H1 (cell line): ENCODE measurements at regions not wholly inside any gene's neighbourhood (a gene's known extent, or its start where the extent isn't known, plus 50 kb on each side); places are given as distances from the start of the nearest gene placed in this dataset.

Experiments
- CTCF ChIA-PET: fragments of 300-600 bp; sonication (Branson Sonifier 250); formaldehyde crosslinking; loops from one replicate; lab custom pipeline; 2021; ENCODE audit not compliant: partially characterized antibody; lab: Charles Lee
- POLR2A ChIA-PET: fragments of 300-600 bp; sonication (Branson Sonifier 250); formaldehyde crosslinking; loops from one replicate; lab custom pipeline; 2021; ENCODE audit warnings: inconsistent platforms; ENCODE audit not compliant: partially characterized antibody; lab: Charles Lee
- DNase-seq, 2 experiments: peaks; one replicate each; pipeline versions ENCODE4 v3.0.0 to v3.0.0-alpha.2; 2010 to 2022; ENCODE audit warnings: low spot score in 2 of 2, low read depth in 1 of 2, mixed read lengths in 1 of 2
- FAIRE-seq: peaks from 2 replicates; lab custom pipeline; 2011; peaks lifted over from hg19 to GRCh38; lab: Jason Lieb, UNC
- H2AFZ ChIP-seq: 2 replicates; pipeline ENCODE4 v1.8.1; 2012; ENCODE audit warnings: low read length, inconsistent platforms
- H2AK5ac ChIP-seq: 2 replicates; pipeline ENCODE4 v1.6.1; 2013; ENCODE audit warnings: low read depth, low read length
- H2BK120ac ChIP-seq: replicated peaks from 2 replicates; pipeline ENCODE3; 2013; ENCODE audit warnings: low read depth, low read length, inconsistent platforms
- H2BK12ac ChIP-seq: 2 replicates; pipeline ENCODE4 v1.6.1; 2013; ENCODE audit warnings: low read depth, low read length
- H2BK15ac ChIP-seq: 2 replicates; pipeline ENCODE4 v1.6.1; 2013; ENCODE audit warnings: low read length
- H2BK20ac ChIP-seq: 2 replicates; pipeline ENCODE4 v1.6.1; 2013; ENCODE audit warnings: low read length
- H2BK5ac ChIP-seq: 2 replicates; pipeline ENCODE4 v1.6.1; 2013; ENCODE audit warnings: low read depth, low read length
- H3K14ac ChIP-seq: 2 replicates; pipeline ENCODE4 v1.6.1; 2013; ENCODE audit warnings: inconsistent platforms; ENCODE audit not compliant: insufficient read length
- H3K18ac ChIP-seq: 2 replicates; pipeline ENCODE4 v1.6.1; 2013; ENCODE audit warnings: low read length; ENCODE audit errors: extremely low read depth
- H3K23ac ChIP-seq: 2 replicates; pipeline ENCODE4 v1.6.1; 2013; ENCODE audit warnings: inconsistent platforms; ENCODE audit not compliant: insufficient read length
- H3K23me2 ChIP-seq: 2 replicates; pipeline ENCODE4 v1.6.1; 2013; ENCODE audit warnings: low read depth, low read length
- H3K27ac ChIP-seq: 2 replicates; pipeline ENCODE4 v1.6.1; 2011; ENCODE audit warnings: low read depth, low read length, inconsistent platforms
- H3K27me3 ChIP-seq, 4 experiments: replicated peaks in 1 of 4; 1 replicate in 1 of 4; 2 replicates in 3 of 4; pipeline versions ENCODE4 v1.6.1 to v1.8.1; 2011 to 2013; ENCODE audit warnings: low read length in 3 of 4, mild to moderate bottlenecking in 3 of 4, inconsistent platforms in 2 of 4, mixed read lengths in 2 of 4, moderate library complexity in 1 of 4; ENCODE audit not compliant: control insufficient read depth in 3 of 4, insufficient read depth in 3 of 4; ENCODE audit errors: extremely low read depth in 1 of 4
- H3K36me3 ChIP-seq, 4 experiments: 2 replicates each; pipeline versions ENCODE4 v1.6.1 to v1.8.1; 2011 to 2013; ENCODE audit warnings: mild to moderate bottlenecking in 4 of 4, low read length in 3 of 4, moderate library complexity in 2 of 4, control low read depth in 1 of 4, inconsistent platforms in 1 of 4; ENCODE audit not compliant: insufficient read depth in 4 of 4, control insufficient read depth in 2 of 4
- H3K4ac ChIP-seq: replicated peaks from 2 replicates; pipeline ENCODE3; 2013; ENCODE audit warnings: low read length, low read depth, mixed read lengths, inconsistent platforms; ENCODE audit not compliant: insufficient read length
- H3K4me1 ChIP-seq, 4 experiments: replicated peaks in 1 of 4; 1 replicate in 1 of 4; 2 replicates in 3 of 4; pipeline versions ENCODE4 v1.6.1 to v1.8.1; 2011 to 2013; ENCODE audit warnings: low read length in 3 of 4, inconsistent platforms in 2 of 4, mixed read lengths in 1 of 4; ENCODE audit not compliant: insufficient read depth in 4 of 4, control insufficient read depth in 3 of 4
- H3K4me2 ChIP-seq, 2 experiments: 2 replicates each; pipeline versions ENCODE4 v1.6.1 to v1.8.1; 2011 to 2013; ENCODE audit warnings: low read depth in 2 of 2, low read length in 2 of 2, control low read depth in 1 of 2, inconsistent platforms in 1 of 2, mild to moderate bottlenecking in 1 of 2; ENCODE audit not compliant: insufficient read depth in 1 of 2
- H3K4me3 ChIP-seq, 4 experiments: fragments of 200-600, 300-600 bp in 1 of 4; sonication (generic), shearing (Covaris generic), sonication (Bioruptor Twin) in 1 of 4; 2 replicates each; pipeline versions ENCODE4 v1.5.1 to v1.8.1; 2011 to 2016; ENCODE audit warnings: low read length in 4 of 4, low read depth in 3 of 4, control low read depth in 2 of 4, inconsistent platforms in 2 of 4, mild to moderate bottlenecking in 2 of 4, mixed read lengths in 1 of 4, moderate library complexity in 1 of 4; ENCODE audit not compliant: insufficient read depth in 2 of 4; ENCODE audit errors: extremely low read depth in 1 of 4
- H3K56ac ChIP-seq: replicated peaks from 2 replicates; pipeline ENCODE3; 2013; ENCODE audit warnings: low read depth, mild to moderate bottlenecking, mixed read lengths, low read length, inconsistent platforms; ENCODE audit not compliant: insufficient read length
- H3K79me1 ChIP-seq: 2 replicates; pipeline ENCODE4 v1.6.1; 2013; ENCODE audit warnings: low read depth, low read length, control low read depth
- H3K79me2 ChIP-seq, 2 experiments: 2 replicates each; pipeline versions ENCODE4 v1.6.1 to v1.8.1; 2012 to 2013; ENCODE audit warnings: low read length in 2 of 2, mild to moderate bottlenecking in 2 of 2, inconsistent platforms in 1 of 2; ENCODE audit not compliant: insufficient read depth in 2 of 2, control insufficient read depth in 1 of 2
- H3K9ac ChIP-seq, 4 experiments: replicated peaks in 1 of 4; 1 replicate in 1 of 4; 2 replicates in 3 of 4; pipeline versions ENCODE4 v1.6.1 to v1.8.1; 2011 to 2013; ENCODE audit warnings: low read depth in 3 of 4, low read length in 3 of 4, control low read depth in 2 of 4, mild to moderate bottlenecking in 2 of 4, moderate library complexity in 2 of 4, inconsistent platforms in 1 of 4; ENCODE audit errors: extremely low read depth in 1 of 4
- H3K9me3 ChIP-seq, 2 experiments: 2 replicates each; pipeline versions ENCODE4 v1.6.1 to v1.8.1; 2012 to 2013; ENCODE audit warnings: mild to moderate bottlenecking in 2 of 2, moderate library complexity in 2 of 2, control low read depth in 1 of 2, inconsistent platforms in 1 of 2, low read depth in 1 of 2, low read length in 1 of 2, mixed read lengths in 1 of 2; ENCODE audit not compliant: insufficient read depth in 2 of 2
- H4K20me1 ChIP-seq, 2 experiments: replicated peaks in 1 of 2; 2 replicates each; pipeline versions ENCODE3 to v1.8.1; 2011 to 2013; ENCODE audit warnings: inconsistent platforms in 2 of 2, low read length in 2 of 2, mild to moderate bottlenecking in 1 of 2; ENCODE audit not compliant: insufficient read depth in 2 of 2, control insufficient read depth in 1 of 2
- H4K5ac ChIP-seq: 2 replicates; pipeline ENCODE4 v1.6.1; 2013; ENCODE audit warnings: low read length, low read depth, mixed read lengths, inconsistent platforms; ENCODE audit not compliant: insufficient read length
- H4K8ac ChIP-seq: 2 replicates; pipeline ENCODE4 v1.8.0; 2013; ENCODE audit warnings: mild to moderate bottlenecking, moderate library complexity, low read length, inconsistent platforms; ENCODE audit not compliant: insufficient read depth; ENCODE audit errors: extremely low read depth
- H4K91ac ChIP-seq: replicated peaks from 2 replicates; pipeline ENCODE3; 2013; ENCODE audit warnings: low read length, mixed read lengths, inconsistent platforms; ENCODE audit not compliant: insufficient read length
- E2F6 ChIP-seq: IDR thresholded peaks from 2 replicates; pipeline ENCODE4 v1.6.1; 2012; ENCODE audit warnings: inconsistent platforms
- EP300 ChIP-seq, 2 experiments: IDR thresholded peaks; 1 replicate in 1 of 2; 2 replicates in 1 of 2; pipeline ENCODE4 v1.6.1; 2011 to 2012; ENCODE audit warnings: low read depth in 2 of 2, low read length in 2 of 2, mild to moderate bottlenecking in 2 of 2, borderline replicate concordance in 1 of 2, inconsistent platforms in 1 of 2, moderate library complexity in 1 of 2
- FOSL1 ChIP-seq: IDR thresholded peaks from 2 replicates; pipeline ENCODE4 v1.6.1; 2011; ENCODE audit warnings: mild to moderate bottlenecking, low read depth, low read length, moderate library complexity; ENCODE audit not compliant: insufficient read depth
- JUN ChIP-seq: IDR thresholded peaks from 2 replicates; pipeline ENCODE4 v1.6.1; 2011; ENCODE audit warnings: low read depth, mild to moderate bottlenecking, improper control_type of control experiment, low read length
- MAX ChIP-seq: IDR thresholded peaks from 2 replicates; pipeline ENCODE4 v1.6.1; 2012; ENCODE audit warnings: inconsistent platforms
- RBBP5 ChIP-seq: IDR thresholded peaks from 2 replicates; pipeline ENCODE4 v1.7.1; 2012; ENCODE audit warnings: low read depth, mild to moderate bottlenecking, inconsistent platforms, low read length, moderate library complexity, borderline replicate concordance
- SAP30 ChIP-seq: fragments of 300-600 bp; sonication (generic); IDR thresholded peaks from 2 replicates; pipeline ENCODE4 v1.7.1; 2012; ENCODE audit warnings: low read length, moderate library complexity, mild to moderate bottlenecking, inconsistent platforms; ENCODE audit not compliant: insufficient read depth, insufficient replicate concordance
- SP2 ChIP-seq: IDR thresholded peaks from 2 replicates; pipeline ENCODE4 v1.6.1; 2012; ENCODE audit warnings: mild to moderate bottlenecking, low read length, inconsistent platforms
- SP4 ChIP-seq: IDR thresholded peaks from 2 replicates; pipeline ENCODE4 v1.6.1; 2012; ENCODE audit warnings: low read length, inconsistent platforms
- SUZ12 ChIP-seq: fragments of 200-600 bp; sonication (generic); IDR thresholded peaks from 2 replicates; pipeline ENCODE4 v1.6.1; 2012; ENCODE audit warnings: mild to moderate bottlenecking, inconsistent platforms, low read length, moderate library complexity, mixed read lengths
- TAF7 ChIP-seq: optimal IDR thresholded peaks from 2 replicates; pipeline ENCODE3; 2011; ENCODE audit warnings: low read depth, mild to moderate bottlenecking, inconsistent platforms, low read length, moderate library complexity, borderline replicate concordance

GRCh38 chr9:75385236-75385635, 296.9 kb downstream of the OSTF1 start:
- CTCF ChIA-PET = no interaction called here
- Histone ChIP-seq H3K4me1 (no peaks in the 10 kb centered on the region), H3K9me3 (peaks cover 17 to 18% of the 10 kb centered on the region in 2 experiments), H4K91ac (no peak overlapping the region), H3K4ac (no peak overlapping the region), H3K79me2 (no peaks in the 10 kb centered on the region), H3K4me2 (no peak overlapping the region), H3K4me3 (no peak overlapping the region), H4K20me1 (no peaks in the 10 kb centered on the region), H3K23me2 (no peaks in the 10 kb centered on the region), H3K18ac (no peak overlapping the region), H2BK15ac (no peak overlapping the region), H3K23ac (no peak overlapping the region), H2AK5ac (no peak overlapping the region), H3K79me1 (no peaks in the 10 kb centered on the region), H2AFZ (no peak overlapping the region), H3K56ac (no peak overlapping the region), H3K27ac (no peak overlapping the region), H2BK5ac (no peak overlapping the region), H3K14ac (no peak overlapping the region), H3K27me3 (no peaks in the 10 kb centered on the region), H2BK20ac (no peak overlapping the region), H4K8ac (no peak overlapping the region), H4K5ac (no peak overlapping the region), H2BK12ac (no peak overlapping the region), H3K36me3 (peaks cover 0 to 14% (median 2%) of the 10 kb centered on the region in 4 experiments; a peak in 2 of 8 replicates), H2BK120ac (no peak overlapping the region), H3K9ac (no peak overlapping the region)
- TF ChIP-seq JUN (no peak), FOSL1 (no peak), SAP30 (no peak), TAF7 (no peak), E2F6 (no peak), SP2 (no peak), RBBP5 (no peak), EP300 (IDR thresholded peaks at IDR 0.05; ENCODE audit: borderline replicate concordance in 1 of 2, low read depth in 2 of 2, low read length in 2 of 2) (no peak), SUZ12 (no peak), SP4 (no peak), MAX (no peak)
- POLR2A ChIA-PET = no interaction called here
- DNase-seq (no peak), FAIRE-seq (no peak)
